NT2/D1 (cell line): ENCODE measurements at regions not wholly inside any gene's neighbourhood (a gene's known extent, or its start where the extent isn't known, plus 50 kb on each side); places are given as distances from the start of the nearest gene placed in this dataset.

ENCODE experiments used
- SUZ12 ChIP-seq: IDR thresholded peaks from 2 replicates; pipeline ENCODE4 v1.6.1; 2011; ENCODE audit not compliant: insufficient read length, insufficient read depth; ENCODE audit errors: extremely low read depth
- YY1 ChIP-seq: IDR thresholded peaks from 2 replicates; pipeline ENCODE4 v1.6.1; 2011; ENCODE audit not compliant: insufficient read length, insufficient read depth
- ZNF274 ChIP-seq: IDR thresholded peaks from 2 replicates; pipeline ENCODE4 v1.6.1; 2011; ENCODE audit warnings: mild to moderate bottlenecking, low read depth, low read length

DNA sequence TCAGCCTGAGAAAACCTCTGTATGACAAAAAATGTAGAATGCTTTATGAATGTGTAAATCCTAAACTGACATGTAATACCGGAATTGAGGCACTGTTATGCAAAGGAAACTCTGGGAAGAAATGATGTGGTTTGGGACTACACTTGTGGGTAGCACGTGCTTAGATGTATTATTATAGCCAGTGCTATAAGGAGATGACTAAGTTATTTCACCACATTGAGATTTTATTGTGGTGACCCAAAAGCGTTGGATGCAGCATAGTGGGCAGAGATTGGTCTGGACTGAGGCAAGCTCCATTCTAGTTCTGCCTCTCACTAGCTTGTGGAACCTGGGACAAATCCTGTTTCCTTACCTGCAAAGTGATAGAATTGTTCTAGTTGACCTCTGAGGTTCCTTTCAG lies 172.2 kb downstream of the SNAPC1 start:
- no peak for TF ChIP-seq ZNF274
- no peak for TF ChIP-seq SUZ12
- no peak for TF ChIP-seq YY1
